Skeletal muscle tissue (tissue), 3 donors: ENCODE measurements at regions not wholly inside any gene's neighbourhood (a gene's known extent, or its start where the extent isn't known, plus 50 kb on each side); places are given as distances from the start of the nearest gene placed in this dataset.
"Not testable (repeated sequence)": the region's sequence is repeated elsewhere in the genome, so short reads cannot be mapped to it uniquely, and the experiment has no call there.

Experiments
- H3K27ac ChIP-seq: one replicate; pipeline ENCODE4 v1.7.0; 2013; ENCODE audit warnings: mild to moderate bottlenecking, low read depth, low read length, inconsistent platforms
- H3K27me3 ChIP-seq, 3 donors: one replicate each; pipeline ENCODE4 v1.7.0; 2013; ENCODE audit warnings: low read length in 3 of 3; ENCODE audit not compliant: control insufficient read depth in 3 of 3, insufficient read depth in 3 of 3
- H3K36me3 ChIP-seq, 3 donors: one replicate each; pipeline ENCODE4 v1.7.0; 2013; ENCODE audit warnings: low read length in 3 of 3; ENCODE audit not compliant: control insufficient read depth in 3 of 3, insufficient read depth in 3 of 3
- H3K4me1 ChIP-seq, 3 donors: one replicate each; pipeline ENCODE4 v1.7.0; 2013; ENCODE audit warnings: low read length in 3 of 3, mild to moderate bottlenecking in 3 of 3; ENCODE audit not compliant: control insufficient read depth in 3 of 3, insufficient read depth in 3 of 3
- H3K4me3 ChIP-seq, 3 donors: one replicate each; pipeline ENCODE4 v1.7.0; 2013; ENCODE audit warnings: low read length in 3 of 3
- H3K9ac ChIP-seq, 3 donors: one replicate each; pipeline ENCODE4 v1.7.0; 2013; ENCODE audit warnings: low read length in 3 of 3, mild to moderate bottlenecking in 3 of 3, moderate library complexity in 2 of 3, low read depth in 1 of 3
- H3K9me3 ChIP-seq, 3 donors: one replicate each; pipeline ENCODE4 v1.7.0; 2013; ENCODE audit warnings: low read length in 3 of 3; ENCODE audit not compliant: control insufficient read depth in 3 of 3
- donor health status: Osteomylitis.

GRCh38 chrX:139026811-139027210 lies 315.3 kb upstream of the FGF13 start:
- no peaks in the 10 kb centered on the region for H3K27me3 ChIP-seq
- H3K9me3 ChIP-seq: no peaks in the 10 kb centered on the region
- H3K9ac ChIP-seq: no peak overlapping the region
- H3K4me1 ChIP-seq: no peaks in the 10 kb centered on the region
- no peak overlapping the region for H3K4me3 ChIP-seq
- no peaks in the 10 kb centered on the region for H3K36me3 ChIP-seq
- no peak overlapping the region for H3K27ac ChIP-seq

- H3K9me3 ChIP-seq: no peaks in the 10 kb centered on the region
- H3K4me1 ChIP-seq: no peaks in the 10 kb centered on the region
- H3K27ac ChIP-seq: no peak overlapping the region
- H3K4me3 ChIP-seq: no peak overlapping the region
- H3K9ac ChIP-seq: no peak overlapping the region
- no peaks in the 10 kb centered on the region for H3K36me3 ChIP-seq
- H3K27me3 ChIP-seq: no peaks in the 10 kb centered on the region
These were observed 314.9 kb upstream of the FGF13 start for GRCh38 chrX:139026406-139026805.

GRCh38 chrX:139025816-139026215 lies 314.3 kb upstream of the FGF13 start:
- Histone ChIP-seq H3K27me3 (no peaks in the 10 kb centered on the region), H3K9ac (no peak overlapping the region), H3K4me1 (no peaks in the 10 kb centered on the region), H3K36me3 (no peaks in the 10 kb centered on the region), H3K9me3 (no peaks in the 10 kb centered on the region), H3K4me3 (no peak overlapping the region), H3K27ac (no peak overlapping the region)

DNA sequence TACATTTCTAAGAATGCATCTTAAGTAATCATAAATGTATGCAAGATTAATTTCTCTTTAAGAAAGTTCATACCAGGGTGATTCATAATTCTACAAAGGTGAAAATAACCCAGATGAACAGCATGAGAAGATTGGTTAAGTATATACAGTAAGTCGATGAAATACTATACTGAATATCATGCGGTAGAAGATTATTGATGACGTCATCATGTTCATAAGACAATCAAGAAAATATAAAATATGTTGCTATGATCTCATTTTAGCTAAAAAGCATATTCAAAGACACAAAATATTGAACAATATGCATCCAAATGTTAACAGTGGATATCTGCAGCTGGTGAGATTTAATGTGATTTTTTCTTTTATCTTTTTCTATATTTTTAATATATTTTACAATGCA lies 312.0 kb upstream of the FGF13 start:
- Histone ChIP-seq H3K4me1 (no peaks in the 10 kb centered on the region), H3K27ac (no peak overlapping the region), H3K9me3 (no peaks in the 10 kb centered on the region)

DNA sequence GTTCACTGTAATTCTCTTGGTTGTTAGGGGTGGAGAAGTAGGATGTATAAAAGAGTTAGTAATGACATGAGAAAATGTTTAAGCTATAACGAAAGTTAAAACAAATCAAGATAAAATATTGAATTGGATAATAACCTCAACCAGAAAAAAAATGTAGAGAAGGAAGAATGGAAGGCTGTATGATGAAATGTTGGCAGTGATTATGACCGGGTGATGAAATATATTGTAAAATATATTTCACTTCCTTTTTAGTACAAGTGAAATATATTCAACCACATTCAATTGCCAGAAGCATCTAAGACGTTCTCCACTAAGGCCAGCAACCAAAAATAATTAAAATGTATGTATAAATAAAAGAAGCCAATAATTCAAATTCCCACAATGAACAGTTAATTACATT lies 309.3 kb upstream of the FGF13 start:
- Histone ChIP-seq H3K9me3 (no peaks in the 10 kb centered on the region), H3K27me3 (no peaks in the 10 kb centered on the region), H3K4me3 (no peak overlapping the region), H3K27ac (no peak overlapping the region), H3K4me1 (no peaks in the 10 kb centered on the region), H3K9ac (no peak overlapping the region), H3K36me3 (no peaks in the 10 kb centered on the region)

More for the DNA sequence above, 312.0 kb upstream of the FGF13 start:
- Histone ChIP-seq H3K27me3 (no peaks in the 10 kb centered on the region), H3K36me3 (no peaks in the 10 kb centered on the region), H3K4me3 (no peak overlapping the region), H3K9ac (no peak overlapping the region)

DNA sequence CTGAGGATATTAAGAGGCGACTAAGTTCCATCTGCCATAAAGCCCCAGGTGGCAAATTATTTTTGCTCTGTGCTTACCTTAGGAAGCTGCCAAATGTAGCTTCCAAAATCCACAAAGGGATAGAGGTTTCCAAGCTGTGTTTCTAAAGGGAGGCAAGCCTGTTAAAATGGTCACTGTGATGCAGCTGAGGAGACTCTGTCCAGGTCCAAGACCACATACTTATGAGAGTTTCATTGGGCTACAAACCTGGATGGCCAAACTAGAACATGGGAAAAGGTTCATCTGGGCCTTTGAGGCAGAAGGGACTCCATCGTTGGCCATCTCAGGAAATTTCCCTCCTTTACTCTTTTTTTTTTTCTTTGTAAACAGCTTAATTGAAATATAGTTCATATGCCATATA lies 306.9 kb upstream of the FGF13 start:
- no peak overlapping the region for H3K4me3 ChIP-seq

DNA sequence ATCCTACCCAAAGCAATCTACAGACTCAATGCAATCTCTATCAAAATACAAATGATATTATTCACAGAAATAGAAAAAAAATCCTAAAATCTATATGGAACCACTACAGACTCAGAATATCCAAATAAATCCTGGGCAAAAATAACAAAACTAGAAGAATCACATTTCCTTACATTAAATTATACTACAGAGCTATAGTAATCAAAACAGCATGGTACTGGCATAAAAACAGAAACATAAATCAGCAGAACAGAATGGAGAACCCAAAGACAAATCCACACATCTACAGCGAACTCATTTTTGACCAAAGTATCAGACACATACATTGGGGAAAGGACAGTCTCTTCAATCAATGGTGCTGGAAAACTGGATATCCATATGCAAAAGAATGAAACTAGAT lies 304.1 kb upstream of the FGF13 start:
- Histone ChIP-seq H3K9ac (no peak overlapping the region), H3K4me3 (no peak overlapping the region), H3K27me3 (no peaks in the 10 kb centered on the region), H3K36me3 (no peaks in the 10 kb centered on the region), H3K4me1 (no peaks in the 10 kb centered on the region), H3K27ac (no peak overlapping the region), H3K9me3 (no peaks in the 10 kb centered on the region)

More for the DNA sequence above, 306.9 kb upstream of the FGF13 start:
- H3K27ac ChIP-seq: no peak overlapping the region
- H3K27me3 ChIP-seq: no peaks in the 10 kb centered on the region
- no peak overlapping the region for H3K9ac ChIP-seq
- no peaks in the 10 kb centered on the region for H3K36me3 ChIP-seq
- no peaks in the 10 kb centered on the region for H3K4me1 ChIP-seq
- no peaks in the 10 kb centered on the region for H3K9me3 ChIP-seq

GRCh38 chrX:139008185-139008584 lies 296.7 kb upstream of the FGF13 start:
- no peaks in the 10 kb centered on the region for H3K36me3 ChIP-seq

GRCh38 chrX:139003856-139004527 lies 292.5 kb upstream of the FGF13 start:
- not testable (repeated sequence) for H3K36me3 ChIP-seq, H3K9ac ChIP-seq, H3K4me1 ChIP-seq

More at GRCh38 chrX:139008185-139008584, 296.7 kb upstream of the FGF13 start:
- H3K4me3 ChIP-seq: no peak overlapping the region
- no peaks in the 10 kb centered on the region for H3K9me3 ChIP-seq
- no peaks in the 10 kb centered on the region for H3K27me3 ChIP-seq
- H3K9ac ChIP-seq: no peak overlapping the region
- H3K27ac ChIP-seq: no peak overlapping the region
- no peaks in the 10 kb centered on the region for H3K4me1 ChIP-seq

DNA sequence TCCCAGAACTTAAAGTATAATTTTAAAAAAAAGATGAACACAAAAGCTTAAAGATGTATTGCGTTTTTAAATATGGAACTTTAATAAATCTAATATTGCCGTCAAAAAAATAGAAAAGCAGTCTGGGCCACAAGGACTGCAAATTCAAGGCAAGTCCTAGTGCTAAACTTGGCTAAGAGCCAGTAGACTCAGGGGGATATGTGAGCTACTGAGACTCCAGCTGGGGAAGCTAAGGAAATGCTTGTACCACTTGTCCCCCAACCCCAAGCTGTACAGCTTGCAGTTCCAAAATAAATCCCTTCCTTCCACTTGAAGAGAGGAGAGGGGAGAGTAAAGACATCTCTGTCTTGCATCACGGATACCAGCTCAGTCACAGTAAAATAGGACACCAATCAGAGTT lies 290.8 kb upstream of the FGF13 start:
- Histone ChIP-seq H3K4me1 (no peaks in the 10 kb centered on the region), H3K9me3 (no peaks in the 10 kb centered on the region), H3K4me3 (no peak overlapping the region), H3K36me3 (no peaks in the 10 kb centered on the region), H3K27ac (no peak overlapping the region), H3K9ac (no peak overlapping the region), H3K27me3 (no peaks in the 10 kb centered on the region)

More at GRCh38 chrX:139003856-139004527, 292.5 kb upstream of the FGF13 start:
- H3K9me3 ChIP-seq, H3K27me3 ChIP-seq, H3K4me3 ChIP-seq, H3K27ac ChIP-seq: not testable (repeated sequence)
